Ovary (tissue), 3 donors: ENCODE measurements at regions not wholly inside any gene's neighbourhood (a gene's known extent, or its start where the extent isn't known, plus 50 kb on each side); places are given as distances from the start of the nearest gene placed in this dataset.

Experiments
- CTCF ChIP-seq, 3 donors: fragments of 450-650 bp in 2 of 3; fragments of 200-600 bp in 1 of 3; IDR thresholded peaks; one replicate each; pipeline versions ENCODE4 v1.5.1 to v1.8.0; 2016 to 2022; ENCODE audit warnings: antibody characterized with exemption in 3 of 3, mild to moderate bottlenecking in 1 of 3
- EP300 ChIP-seq: sonication (generic); formaldehyde crosslinking; IDR thresholded peaks from one replicate; pipeline ENCODE4 v1.6.1; 2017; ENCODE audit warnings: antibody characterized with exemption
- POLR2A ChIP-seq: fragments of 450-650 bp; IDR thresholded peaks from one replicate; pipeline ENCODE4 v1.6.1; 2017; ENCODE audit warnings: antibody characterized with exemption, mild to moderate bottlenecking, moderate library complexity
- donor health status: DM: no; HTN: no; CAD: no.

DNA sequence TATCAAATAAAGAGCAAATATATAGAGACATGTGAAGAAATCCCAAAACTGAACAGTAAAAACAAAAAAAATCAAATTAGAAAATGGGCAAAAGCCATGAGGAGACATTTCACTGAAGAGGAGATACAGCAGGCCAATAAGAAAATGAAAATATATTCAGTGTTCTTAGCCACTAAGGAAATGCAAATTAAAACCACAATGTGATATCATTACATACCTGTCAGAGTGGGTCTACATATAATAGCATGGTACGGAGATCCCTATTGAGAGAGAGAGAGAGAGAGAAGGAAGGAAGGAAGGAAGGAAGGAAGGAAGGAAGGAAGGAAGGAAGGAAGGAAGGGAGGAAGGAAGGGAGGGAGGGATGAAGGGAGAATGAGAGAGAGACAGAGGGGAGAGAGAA lies 707.0 kb upstream of the ACTRT1 start:
- TF ChIP-seq POLR2A, result no peak
- no peak for TF ChIP-seq CTCF (IDR thresholded peaks at IDR 0.05)
- no peak for TF ChIP-seq EP300
